NK-92 treated with Interleukin-12 subunit alpha and Interleukin-12 subunit beta, amount 100 ng/mL, for 24 hours (cell line): ENCODE measurements at regions not wholly inside any gene's neighbourhood (a gene's known extent, or its start where the extent isn't known, plus 50 kb on each side); places are given as distances from the start of the nearest gene placed in this dataset.

Experiments
- DNase-seq: peaks from one replicate; lab custom pipeline; 2025; lab: John Stamatoyannopoulos, UW

DNA sequence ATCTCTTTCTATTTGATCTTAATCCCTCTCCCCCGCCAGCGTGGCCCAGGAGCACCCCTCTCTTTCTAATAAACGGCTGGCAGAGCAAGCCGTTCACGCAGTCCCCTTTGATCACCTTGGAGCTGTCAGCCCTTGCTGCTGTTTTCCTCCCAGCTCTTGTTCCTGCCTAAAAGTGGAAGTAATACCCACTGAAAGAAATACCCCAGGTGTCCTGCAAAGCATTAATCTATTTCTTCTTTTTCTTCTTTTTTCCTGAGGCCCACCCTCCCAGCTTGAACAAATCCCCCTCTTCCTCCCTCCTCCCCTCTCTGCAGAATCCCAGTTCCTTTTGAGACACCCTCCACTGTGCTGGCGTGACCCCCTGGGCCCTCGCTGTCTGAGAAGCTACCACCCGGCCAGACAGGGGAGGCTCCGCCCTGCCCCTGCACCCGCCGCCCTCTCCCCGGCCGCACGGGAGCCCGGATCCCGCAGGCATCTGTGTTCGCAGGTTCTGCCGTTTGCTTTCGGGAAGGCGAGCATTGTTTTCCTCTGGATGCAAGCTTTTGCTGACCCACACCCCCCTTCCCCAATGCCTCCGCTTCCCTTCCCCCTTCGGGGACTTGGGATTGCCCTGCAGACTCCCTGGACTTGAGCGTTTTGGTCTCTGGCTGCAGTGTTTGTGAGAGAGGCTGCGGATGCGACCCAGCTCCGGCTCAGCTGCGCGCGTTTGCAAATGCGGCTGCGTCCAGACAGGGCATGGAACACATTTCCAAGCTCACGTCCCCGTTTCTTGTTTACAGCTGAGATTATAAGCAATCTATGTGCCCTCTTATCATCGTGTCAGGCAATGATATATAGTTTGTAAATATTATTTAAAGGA lies 631.5 kb downstream of the NYAP2 start:
- no peak for DNase-seq

- no peak for DNase-seq
Measured at GRCh38 chr2:226030369-226030768, 630.9 kb downstream of the NYAP2 start.

DNA sequence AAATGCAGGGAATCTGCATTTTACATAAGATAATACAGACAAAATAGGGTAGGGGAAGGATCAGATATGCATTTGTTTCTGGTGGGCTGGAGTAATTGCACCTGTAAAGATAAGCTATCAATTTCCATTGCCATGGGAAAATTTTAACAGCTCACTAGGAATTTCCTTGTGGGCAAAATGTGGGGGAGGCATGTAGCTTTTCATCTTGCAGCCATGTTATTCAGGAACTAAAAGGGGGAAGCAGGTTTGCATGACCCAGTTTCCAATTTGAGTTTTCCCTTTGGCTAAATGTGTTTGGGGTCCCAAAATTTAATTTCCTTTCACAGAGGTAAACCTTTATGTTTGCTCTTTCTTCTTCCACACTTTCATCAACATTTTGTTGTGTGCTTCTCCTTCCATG lies 624.4 kb downstream of the NYAP2 start:
- no peak for DNase-seq

- DNase-seq, result no peak
Measured at GRCh38 chr2:226023383-226023782, 623.9 kb downstream of the NYAP2 start.

DNA sequence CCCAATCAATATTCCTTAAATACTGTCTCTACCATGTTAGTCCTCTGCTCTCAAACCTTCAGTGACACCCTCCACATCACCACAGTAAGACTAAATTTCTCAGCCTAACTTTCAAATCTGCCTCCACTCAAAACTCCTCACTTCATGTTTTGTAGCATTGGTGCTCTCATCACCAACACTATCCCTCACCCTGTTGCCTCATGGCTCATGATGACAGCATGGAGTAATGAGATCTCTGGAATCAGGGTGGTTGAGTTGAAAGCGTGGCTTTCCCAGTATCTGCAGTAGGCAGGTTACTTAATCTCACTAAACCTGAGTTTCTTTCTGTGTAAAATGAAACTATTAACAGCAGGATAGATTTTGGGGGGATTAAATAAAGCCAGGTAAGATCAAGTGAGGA lies 621.4 kb downstream of the NYAP2 start:
- no peak for DNase-seq

DNA sequence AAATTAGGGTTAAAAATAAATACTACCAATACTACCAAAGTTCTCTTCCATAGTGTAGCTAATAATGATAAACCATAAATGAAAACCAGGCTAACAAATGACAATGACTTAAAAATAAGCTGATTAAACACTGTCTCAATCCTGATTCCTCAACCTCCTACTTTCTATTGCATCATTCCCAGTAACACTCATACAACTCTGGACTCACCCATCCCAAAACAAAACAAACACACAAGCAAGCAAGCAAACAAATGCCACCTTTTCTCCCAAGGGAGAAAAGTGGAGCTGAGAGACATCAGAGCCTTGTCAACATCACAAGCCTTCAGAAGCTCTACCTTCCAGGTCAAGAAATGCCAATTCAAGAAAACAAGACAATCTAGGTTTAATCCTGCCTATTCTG lies 620.7 kb downstream of the NYAP2 start:
- no peak for DNase-seq

GRCh38 chr2:226018641-226019040 lies 619.1 kb downstream of the NYAP2 start:
- no peak for DNase-seq

DNA sequence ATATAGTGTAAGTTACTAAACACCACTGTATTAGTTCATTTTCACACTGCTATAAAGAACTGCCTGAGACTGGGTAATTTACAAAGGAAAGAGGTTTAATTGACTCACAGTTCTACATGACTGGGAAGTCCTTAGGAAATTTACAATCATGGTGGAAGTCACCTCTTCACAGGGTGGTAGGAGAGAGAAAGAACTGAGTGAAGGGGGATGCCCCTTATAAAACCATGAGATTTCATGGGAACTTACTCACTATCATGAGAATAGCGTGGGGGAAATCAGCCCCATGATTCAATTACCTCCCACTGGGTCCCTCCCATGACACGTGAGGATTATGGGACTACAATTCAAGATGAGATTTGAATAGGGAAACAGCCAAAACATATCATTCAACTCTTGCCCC lies 618.0 kb downstream of the NYAP2 start:
- no peak for DNase-seq

- DNase-seq, result no peak
Measured at GRCh38 chr2:226017107-226017506, 617.6 kb downstream of the NYAP2 start.

DNA sequence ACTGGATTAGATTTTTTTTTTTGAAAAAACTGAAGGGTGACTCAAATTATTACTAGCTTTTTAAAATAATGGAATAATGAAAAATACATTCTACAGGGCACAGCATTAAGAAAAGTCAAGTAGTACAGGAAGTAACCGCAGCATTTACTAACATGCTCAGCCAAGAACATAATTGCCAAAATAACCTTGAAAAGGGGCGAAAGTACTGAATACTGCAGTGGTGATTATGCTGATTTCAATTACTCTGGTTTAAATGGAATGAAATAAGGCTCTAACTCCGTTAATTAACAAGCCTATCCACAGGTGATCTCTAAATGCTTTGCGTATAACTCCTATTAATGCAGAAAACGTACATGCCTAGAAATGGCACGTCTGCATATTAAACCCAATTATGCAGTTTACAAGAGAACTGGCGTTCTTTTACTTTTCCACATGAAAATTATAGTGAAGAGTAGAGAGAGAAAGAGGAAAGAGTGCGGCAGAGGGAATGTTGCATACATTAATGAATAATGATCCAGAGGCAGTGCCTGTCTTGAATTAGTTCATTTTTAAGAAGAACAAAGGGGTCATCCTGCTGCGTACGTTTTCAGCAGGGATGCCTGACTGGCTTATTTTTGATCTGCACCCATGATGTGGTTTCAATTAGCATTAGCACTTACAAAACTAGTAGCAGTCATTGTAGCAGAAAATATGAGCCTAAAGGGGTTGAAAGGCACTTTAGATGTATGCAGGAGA lies 612.4 kb downstream of the NYAP2 start:
- DNase-seq, result no peak

DNA sequence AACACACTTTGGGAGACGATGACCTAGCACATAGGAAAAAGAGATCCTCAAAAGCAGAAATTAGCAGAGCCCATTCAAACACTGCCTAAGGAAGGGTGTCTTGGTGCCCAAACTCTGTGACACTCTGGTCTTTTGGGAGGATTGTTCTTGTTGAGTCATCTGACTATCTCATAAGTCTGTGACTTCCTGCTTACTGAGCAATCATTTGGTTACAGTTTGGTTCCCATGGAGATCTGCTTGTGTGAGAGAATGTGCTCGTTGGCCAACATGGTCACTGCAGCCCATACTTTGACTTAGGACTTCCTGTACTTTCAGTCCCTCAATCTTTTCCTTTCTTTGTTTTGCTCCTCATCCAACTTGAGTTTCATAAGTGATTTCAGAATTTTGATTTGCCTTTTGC lies 602.9 kb downstream of the NYAP2 start:
- no peak for DNase-seq

- no peak for DNase-seq
Measured at GRCh38 chr2:226001716-226002115, 602.2 kb downstream of the NYAP2 start.

GRCh38 chr2:225999692-226000091 lies 600.2 kb downstream of the NYAP2 start:
- DNase-seq, result no peak

DNA sequence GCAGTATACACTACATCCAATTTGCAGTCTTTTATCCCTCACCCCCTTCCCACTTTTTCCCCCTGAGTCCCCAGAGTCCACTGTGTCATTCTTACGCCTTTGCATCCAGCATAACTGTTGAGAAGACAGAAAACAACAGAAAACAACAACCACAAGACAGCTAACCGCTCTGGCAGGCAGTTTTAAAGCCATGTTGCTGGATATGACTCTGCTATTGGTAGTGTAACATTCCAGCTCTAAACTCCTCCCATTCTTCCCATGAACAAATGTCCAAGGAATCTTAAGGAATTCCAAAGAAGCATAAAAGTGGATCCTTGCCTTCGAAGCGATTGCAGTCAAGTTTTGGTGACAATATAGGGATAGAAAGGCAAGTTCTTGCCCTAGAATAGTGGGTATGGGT lies 599.1 kb downstream of the NYAP2 start:
- DNase-seq, result no peak

DNA sequence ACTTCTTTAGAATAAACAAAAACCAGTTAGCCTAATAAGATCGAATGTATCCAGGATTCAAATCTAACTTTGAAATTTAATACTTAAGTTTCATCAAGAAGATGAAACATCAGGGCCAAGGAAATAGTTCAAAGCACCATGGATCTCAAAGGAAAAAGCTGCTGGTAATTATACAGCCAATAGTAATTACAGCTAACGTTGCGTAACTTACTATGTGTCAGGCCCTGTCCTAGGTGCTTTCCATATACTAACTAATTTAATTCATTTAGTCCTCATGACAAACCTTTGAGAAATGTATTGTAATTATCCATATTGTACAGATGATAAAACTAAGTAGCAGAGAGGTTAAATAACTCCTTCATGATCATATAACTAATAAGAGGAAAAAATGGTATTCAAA lies 598.6 kb downstream of the NYAP2 start:
- no peak for DNase-seq

DNA sequence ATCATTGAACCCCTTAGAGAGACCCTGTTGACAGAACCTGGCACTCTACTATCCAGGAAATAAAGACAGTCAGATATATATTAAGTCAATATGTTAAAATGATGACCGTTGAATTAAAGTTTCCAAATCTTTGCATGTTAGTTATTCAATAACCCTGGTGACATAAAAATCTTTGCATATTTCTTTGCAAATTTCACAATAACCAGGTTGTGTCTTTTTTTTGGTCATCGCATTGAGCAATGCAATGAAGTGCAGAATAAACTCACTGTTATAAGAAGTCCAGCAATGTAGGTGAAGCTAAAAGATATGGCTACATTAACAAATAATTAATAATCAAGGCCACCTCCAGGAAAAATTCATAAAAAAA lies 596.9 kb downstream of the NYAP2 start:
- no peak for DNase-seq

- DNase-seq, result no peak
Measured at GRCh38 chr2:225995796-225996461, 596.4 kb downstream of the NYAP2 start.

DNA sequence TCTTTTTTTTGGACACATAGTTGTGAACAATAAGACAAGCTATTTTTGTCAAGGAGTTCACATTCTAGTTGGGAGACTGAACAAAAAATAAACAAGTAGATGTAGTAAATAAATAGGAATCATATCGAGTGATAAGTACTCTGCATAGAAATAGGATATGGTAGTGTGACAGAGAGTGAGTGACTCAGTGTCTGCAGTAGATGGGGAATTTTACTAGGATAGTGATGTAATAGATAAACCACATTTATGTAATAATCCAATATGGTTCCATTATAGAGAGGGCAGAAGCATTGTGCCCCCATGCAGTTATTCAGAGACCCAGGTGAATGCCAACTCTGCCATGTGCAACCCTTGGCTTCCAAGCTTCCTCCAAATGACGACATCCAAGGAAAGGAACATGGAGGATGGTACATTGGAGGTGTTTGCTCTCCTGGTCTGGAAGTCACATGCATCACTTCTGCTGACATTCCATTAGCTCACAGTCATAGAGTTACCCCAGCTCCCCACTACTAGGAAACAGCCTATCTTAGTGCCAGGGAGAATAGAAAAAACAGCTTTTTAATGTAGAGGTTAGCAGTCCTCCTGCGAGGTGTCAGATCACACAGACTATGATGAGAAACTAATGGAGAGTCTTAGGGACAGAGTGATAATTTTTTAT lies 595.4 kb downstream of the NYAP2 start:
- no peak for DNase-seq

- no peak for DNase-seq
Measured at GRCh38 chr2:225993430-225993829, 593.9 kb downstream of the NYAP2 start.

DNA sequence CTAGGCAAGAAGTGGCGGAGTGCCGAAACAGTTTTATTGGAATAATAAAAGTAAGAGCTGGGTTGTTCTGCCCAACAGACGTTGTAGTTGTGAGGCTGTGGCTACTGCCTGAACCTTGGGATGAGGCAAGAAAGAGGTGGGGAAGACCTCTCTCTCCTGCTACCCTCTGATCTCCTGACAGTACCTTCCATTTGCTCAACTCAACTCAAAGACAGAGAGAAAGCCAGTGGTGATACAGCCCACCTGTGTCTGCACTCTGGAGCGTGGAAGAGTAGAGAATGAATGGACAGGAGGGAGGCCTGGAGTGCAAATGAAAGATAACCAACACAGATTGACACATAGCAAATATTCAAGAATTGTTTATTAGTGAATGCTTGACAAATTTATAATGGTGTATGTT lies 590.3 kb downstream of the NYAP2 start:
- no peak for DNase-seq

GRCh38 chr2:225980372-225980771 lies 580.9 kb downstream of the NYAP2 start:
- DNase-seq, result no peak

GRCh38 chr2:225971433-225971832 lies 571.9 kb downstream of the NYAP2 start:
- DNase-seq, result no peak

GRCh38 chr2:225948903-225949302 lies 549.4 kb downstream of the NYAP2 start:
- no peak for DNase-seq
